SK-N-SH (cell line): ENCODE measurements at regions not wholly inside any gene's neighbourhood (a gene's known extent, or its start where the extent isn't known, plus 50 kb on each side); places are given as distances from the start of the nearest gene placed in this dataset.

ENCODE experiments used
- CTCF ChIA-PET: fragments of 300-600, 350-600 bp; formaldehyde crosslinking; extraction: SDS; loops from one replicate; lab custom pipeline; 2021; lab: Yijun Ruan, JAX
- POLR2A ChIA-PET: fragments of 350-600 bp; sonication (Branson Sonifier 250); formaldehyde crosslinking; extraction: SDS; loops from one replicate; lab custom pipeline; 2020; ENCODE audit warnings: antibody characterized with exemption, inconsistent platforms; lab: Yijun Ruan, JAX
- DNase-seq: peaks from one replicate; pipeline ENCODE4 v3.0.0; 2012
- H2AFZ ChIP-seq: fragments of 200-600 bp; sonication (generic); 2 replicates; pipeline ENCODE4 v1.8.1; 2016; ENCODE audit warnings: antibody characterized with exemption, mild to moderate bottlenecking, low read depth
- H3F3A ChIP-seq: fragments of 200-600 bp; sonication (generic); replicated peaks from 2 replicates; pipeline ENCODE3; 2016; ENCODE audit warnings: antibody characterized with exemption, mild to moderate bottlenecking; ENCODE audit not compliant: insufficient read depth
- H3K27ac ChIP-seq, 2 experiments: fragments of 200-500 bp in 1 of 2; fragments of 200-600 bp in 1 of 2; sonication (Bioruptor generic) in 1 of 2; sonication (generic), shearing (Covaris generic) in 1 of 2; 2 replicates each; pipeline versions ENCODE4 v1.5.1 to v1.6.1; 2014 to 2016; ENCODE audit warnings: low read depth in 2 of 2, inconsistent platforms in 1 of 2, low read length in 1 of 2, mild to moderate bottlenecking in 1 of 2, mixed read lengths in 1 of 2
- H3K27me3 ChIP-seq: fragments of 200-600 bp; sonication (generic), shearing (Covaris generic); 2 replicates; pipeline ENCODE4 v1.6.1; 2016; ENCODE audit warnings: mixed run types; ENCODE audit not compliant: insufficient read depth
- H3K36me3 ChIP-seq, 2 experiments: fragments of 200-500 bp in 1 of 2; fragments of 200-600 bp in 1 of 2; sonication (Bioruptor generic) in 1 of 2; sonication (generic) in 1 of 2; replicated peaks in 1 of 2; 2 replicates each; pipeline versions ENCODE3 to v1.5.1; 2014 to 2016; ENCODE audit warnings: low read length in 1 of 2, mild to moderate bottlenecking in 1 of 2; ENCODE audit not compliant: insufficient read depth in 2 of 2, control insufficient read depth in 1 of 2
- H3K4me1 ChIP-seq, 2 experiments: fragments of 200-500 bp in 1 of 2; fragments of 200-600 bp in 1 of 2; sonication (Bioruptor generic) in 1 of 2; sonication (generic), shearing (Covaris generic) in 1 of 2; 2 replicates each; pipeline versions ENCODE4 v1.5.1 to v1.6.1; 2014 to 2016; ENCODE audit warnings: low read depth in 1 of 2, low read length in 1 of 2, mixed run types in 1 of 2; ENCODE audit not compliant: insufficient read depth in 2 of 2, control insufficient read depth in 1 of 2
- H3K4me2 ChIP-seq: fragments of 200-600 bp; sonication (generic), shearing (Covaris generic); 2 replicates; pipeline ENCODE4 v1.6.1; 2017; ENCODE audit warnings: mixed run types
- H3K4me3 ChIP-seq, 2 experiments: fragments of 200-500 bp in 1 of 2; fragments of 200-600 bp in 1 of 2; sonication (Bioruptor generic) in 1 of 2; sonication (generic), shearing (Covaris generic) in 1 of 2; 2 replicates each; pipeline versions ENCODE4 v1.5.1 to v1.8.1; 2014 to 2016; ENCODE audit warnings: low read depth in 2 of 2, inconsistent platforms in 1 of 2, low read length in 1 of 2, mild to moderate bottlenecking in 1 of 2, mixed read lengths in 1 of 2, moderate library complexity in 1 of 2
- H3K79me2 ChIP-seq: fragments of 200-600 bp; sonication (generic); 2 replicates; pipeline ENCODE4 v1.8.1; 2017; ENCODE audit warnings: mild to moderate bottlenecking; ENCODE audit not compliant: insufficient read depth
- H3K9ac ChIP-seq: fragments of 200-600 bp; sonication (generic); 2 replicates; pipeline ENCODE4 v1.6.1; 2017; ENCODE audit warnings: mixed run types
- H3K9me2 ChIP-seq: fragments of 200-600 bp; sonication (generic); 2 replicates; pipeline ENCODE4 v1.6.1; 2017; ENCODE audit warnings: mixed run types
- H3K9me3 ChIP-seq: fragments of 200-600 bp; sonication (generic); 2 replicates; pipeline ENCODE4 v1.6.1; 2017; ENCODE audit warnings: mixed run types, mild to moderate bottlenecking, moderate library complexity
- H4K20me1 ChIP-seq: fragments of 200-600 bp; sonication (generic); 2 replicates; pipeline ENCODE4 v1.6.1; 2017; ENCODE audit warnings: mild to moderate bottlenecking, mixed run types; ENCODE audit not compliant: insufficient read depth
- CHD2 ChIP-seq: fragments of 150-350 bp; IDR thresholded peaks from 2 replicates; pipeline ENCODE4 v1.6.1; 2018; ENCODE audit warnings: low read length; ENCODE audit not compliant: partially characterized antibody
- ELF1 ChIP-seq: IDR thresholded peaks from 2 replicates; pipeline ENCODE4 v1.4.0; 2012
- EP300 ChIP-seq, 2 experiments: IDR thresholded peaks; 2 replicates each; pipeline versions ENCODE4 v1.4.0 to v1.6.1; 2012; ENCODE audit warnings: borderline replicate concordance in 1 of 2, low read depth in 1 of 2, low read length in 1 of 2
- FOXJ3 ChIP-seq: sonication (generic); formaldehyde crosslinking; IDR thresholded peaks from 2 replicates; pipeline ENCODE4 v1.5.1; 2020; ENCODE audit warnings: mild to moderate bottlenecking, missing genetic modification reagents
- GABPA ChIP-seq: IDR thresholded peaks from 2 replicates; pipeline ENCODE4 v1.4.0; 2012; ENCODE audit warnings: low read depth, mild to moderate bottlenecking
- MXI1 ChIP-seq: IDR thresholded peaks from 2 replicates; pipeline ENCODE4 v1.6.1; 2012; ENCODE audit warnings: mild to moderate bottlenecking, low read depth, low read length, improper control_type of control experiment
- NRF1 ChIP-seq: IDR thresholded peaks from 2 replicates; pipeline ENCODE4 v1.6.1; 2012; ENCODE audit warnings: low read depth, mild to moderate bottlenecking, low read length
- POLR2AphosphoS5 ChIP-seq: IDR thresholded peaks from 2 replicates; pipeline ENCODE4 v1.6.1; 2012; ENCODE audit warnings: low read depth, low read length
- RAD21 ChIP-seq: IDR thresholded peaks from 2 replicates; pipeline ENCODE4 v1.6.1; 2012; ENCODE audit warnings: mild to moderate bottlenecking, low read length
- RFX5 ChIP-seq: IDR thresholded peaks from 2 replicates; pipeline ENCODE4 v1.6.1; 2012; ENCODE audit warnings: mild to moderate bottlenecking, improper control_type of control experiment, low read length
- TAF1 ChIP-seq: IDR thresholded peaks from 2 replicates; pipeline ENCODE4 v1.6.1; 2012; ENCODE audit warnings: low read depth, mild to moderate bottlenecking, low read length, moderate library complexity, borderline replicate concordance
- WGBS: methylation state at CpG from one replicate; pipeline ENCODE4 v1.1.6; 2017; ENCODE audit warnings: low lambda C conversion rate; 5-methylcytosine and 5-hydroxymethylcytosine counted together
- TF ChIP-seq, protein P1 (sequence below): IDR thresholded peaks from 2 replicates; pipeline ENCODE4 v1.6.1; 2012; ENCODE audit warnings: mild to moderate bottlenecking, low read depth, low read length, moderate library complexity
- TF ChIP-seq, protein P2 (sequence below): fragments of 200-600 bp; sonication (generic); IDR thresholded peaks from 2 replicates; pipeline ENCODE4 v1.6.1; 2017; ENCODE audit warnings: antibody characterized with exemption, mild to moderate bottlenecking, moderate library complexity

- H3K4me2 ChIP-seq: no peak overlapping the region
- 9% methylated on average over 6 of the region's 6 CpGs for WGBS
- ChIA-PET CTCF (interaction anchor here (1.3 kb wide), 1 partner anchor 20 kb away, joined by 4 read pairs; no protein-coding TSS in a partner anchor), POLR2A (no interaction called here)
- H3K27me3 ChIP-seq: no peaks in the 10 kb centered on the region; the same call in 1 of the 2 replicates
- H2AFZ ChIP-seq: no peak overlapping the region
- no peak for DNase-seq
- no peaks in the 10 kb centered on the region for H3F3A ChIP-seq
- no peaks in the 10 kb centered on the region for H3K36me3 ChIP-seq
- no peak for TF ChIP-seq POLR2AphosphoS5
- no peak for TF ChIP-seq FOXJ3 (CRISPR knock-in tag)
- no peak for TF ChIP-seq NRF1
- TF ChIP-seq, protein P1, sequence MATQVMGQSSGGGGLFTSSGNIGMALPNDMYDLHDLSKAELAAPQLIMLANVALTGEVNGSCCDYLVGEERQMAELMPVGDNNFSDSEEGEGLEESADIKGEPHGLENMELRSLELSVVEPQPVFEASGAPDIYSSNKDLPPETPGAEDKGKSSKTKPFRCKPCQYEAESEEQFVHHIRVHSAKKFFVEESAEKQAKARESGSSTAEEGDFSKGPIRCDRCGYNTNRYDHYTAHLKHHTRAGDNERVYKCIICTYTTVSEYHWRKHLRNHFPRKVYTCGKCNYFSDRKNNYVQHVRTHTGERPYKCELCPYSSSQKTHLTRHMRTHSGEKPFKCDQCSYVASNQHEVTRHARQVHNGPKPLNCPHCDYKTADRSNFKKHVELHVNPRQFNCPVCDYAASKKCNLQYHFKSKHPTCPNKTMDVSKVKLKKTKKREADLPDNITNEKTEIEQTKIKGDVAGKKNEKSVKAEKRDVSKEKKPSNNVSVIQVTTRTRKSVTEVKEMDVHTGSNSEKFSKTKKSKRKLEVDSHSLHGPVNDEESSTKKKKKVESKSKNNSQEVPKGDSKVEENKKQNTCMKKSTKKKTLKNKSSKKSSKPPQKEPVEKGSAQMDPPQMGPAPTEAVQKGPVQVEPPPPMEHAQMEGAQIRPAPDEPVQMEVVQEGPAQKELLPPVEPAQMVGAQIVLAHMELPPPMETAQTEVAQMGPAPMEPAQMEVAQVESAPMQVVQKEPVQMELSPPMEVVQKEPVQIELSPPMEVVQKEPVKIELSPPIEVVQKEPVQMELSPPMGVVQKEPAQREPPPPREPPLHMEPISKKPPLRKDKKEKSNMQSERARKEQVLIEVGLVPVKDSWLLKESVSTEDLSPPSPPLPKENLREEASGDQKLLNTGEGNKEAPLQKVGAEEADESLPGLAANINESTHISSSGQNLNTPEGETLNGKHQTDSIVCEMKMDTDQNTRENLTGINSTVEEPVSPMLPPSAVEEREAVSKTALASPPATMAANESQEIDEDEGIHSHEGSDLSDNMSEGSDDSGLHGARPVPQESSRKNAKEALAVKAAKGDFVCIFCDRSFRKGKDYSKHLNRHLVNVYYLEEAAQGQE: no peak
- TF ChIP-seq, protein P2, sequence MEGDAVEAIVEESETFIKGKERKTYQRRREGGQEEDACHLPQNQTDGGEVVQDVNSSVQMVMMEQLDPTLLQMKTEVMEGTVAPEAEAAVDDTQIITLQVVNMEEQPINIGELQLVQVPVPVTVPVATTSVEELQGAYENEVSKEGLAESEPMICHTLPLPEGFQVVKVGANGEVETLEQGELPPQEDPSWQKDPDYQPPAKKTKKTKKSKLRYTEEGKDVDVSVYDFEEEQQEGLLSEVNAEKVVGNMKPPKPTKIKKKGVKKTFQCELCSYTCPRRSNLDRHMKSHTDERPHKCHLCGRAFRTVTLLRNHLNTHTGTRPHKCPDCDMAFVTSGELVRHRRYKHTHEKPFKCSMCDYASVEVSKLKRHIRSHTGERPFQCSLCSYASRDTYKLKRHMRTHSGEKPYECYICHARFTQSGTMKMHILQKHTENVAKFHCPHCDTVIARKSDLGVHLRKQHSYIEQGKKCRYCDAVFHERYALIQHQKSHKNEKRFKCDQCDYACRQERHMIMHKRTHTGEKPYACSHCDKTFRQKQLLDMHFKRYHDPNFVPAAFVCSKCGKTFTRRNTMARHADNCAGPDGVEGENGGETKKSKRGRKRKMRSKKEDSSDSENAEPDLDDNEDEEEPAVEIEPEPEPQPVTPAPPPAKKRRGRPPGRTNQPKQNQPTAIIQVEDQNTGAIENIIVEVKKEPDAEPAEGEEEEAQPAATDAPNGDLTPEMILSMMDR: no peak
- TF ChIP-seq RAD21: no peak
- no peak for TF ChIP-seq EP300 (IDR thresholded peaks at IDR 0.05; ENCODE audit: borderline replicate concordance in 1 of 2, low read depth in 1 of 2, low read length in 1 of 2)
- no peaks in the 10 kb centered on the region for H3K9me2 ChIP-seq
- no peaks in the 10 kb centered on the region for H3K79me2 ChIP-seq
- no peak overlapping the region for H3K27ac ChIP-seq
- H3K4me1 ChIP-seq: no peaks in the 10 kb centered on the region
- H3K4me3 ChIP-seq: no peak overlapping the region
- no peak overlapping the region for H3K9ac ChIP-seq
- no peaks in the 10 kb centered on the region for H4K20me1 ChIP-seq
- no peaks in the 10 kb centered on the region for H3K9me3 ChIP-seq
Observed at GRCh38 chr22:22362936-22363335, 118.3 kb downstream of the VPREB1 start.

- Histone ChIP-seq H3F3A (no peaks in the 10 kb centered on the region), H3K4me3 (no peak overlapping the region)
- CTCF ChIA-PET: interaction anchor here (1.0 to 1.3 kb wide), 2 partner anchors 21 to 162 kb away, joined by 3 to 4 read pairs; no protein-coding TSS in a partner anchor
- TF ChIP-seq CHD2: no peak
- TF ChIP-seq RFX5: no peak
- TF ChIP-seq GABPA: no peak
- TF ChIP-seq ELF1: no peak
- TF ChIP-seq MXI1: no peak
- TF ChIP-seq TAF1: no peak
- TF ChIP-seq, all 33 proteins: peak for 0
- no peak overlapping the region for H3K27ac ChIP-seq
- H2AFZ ChIP-seq: no peak overlapping the region
- no peaks in the 10 kb centered on the region for H3K36me3 ChIP-seq
- no peaks in the 10 kb centered on the region for H3K9me2 ChIP-seq
- H4K20me1 ChIP-seq: no peaks in the 10 kb centered on the region
- no peaks in the 10 kb centered on the region for H3K4me1 ChIP-seq
- no peak for DNase-seq
- H3K9ac ChIP-seq: no peak overlapping the region
- H3K79me2 ChIP-seq: no peaks in the 10 kb centered on the region
- H3K9me3 ChIP-seq: no peaks in the 10 kb centered on the region
- H3K27me3 ChIP-seq: no peaks in the 10 kb centered on the region; the same call in 1 of the 2 replicates
- POLR2A ChIA-PET: no interaction called here
- no peak overlapping the region for H3K4me2 ChIP-seq
Observed at GRCh38 chr22:22364207-22364606, 119.6 kb downstream of the VPREB1 start.
